ENCODE measurements at regions not wholly inside any gene's neighbourhood (a gene's known extent, or its start where the extent isn't known, plus 50 kb on each side); places are given as distances from the start of the nearest gene placed in this dataset.

DNA sequence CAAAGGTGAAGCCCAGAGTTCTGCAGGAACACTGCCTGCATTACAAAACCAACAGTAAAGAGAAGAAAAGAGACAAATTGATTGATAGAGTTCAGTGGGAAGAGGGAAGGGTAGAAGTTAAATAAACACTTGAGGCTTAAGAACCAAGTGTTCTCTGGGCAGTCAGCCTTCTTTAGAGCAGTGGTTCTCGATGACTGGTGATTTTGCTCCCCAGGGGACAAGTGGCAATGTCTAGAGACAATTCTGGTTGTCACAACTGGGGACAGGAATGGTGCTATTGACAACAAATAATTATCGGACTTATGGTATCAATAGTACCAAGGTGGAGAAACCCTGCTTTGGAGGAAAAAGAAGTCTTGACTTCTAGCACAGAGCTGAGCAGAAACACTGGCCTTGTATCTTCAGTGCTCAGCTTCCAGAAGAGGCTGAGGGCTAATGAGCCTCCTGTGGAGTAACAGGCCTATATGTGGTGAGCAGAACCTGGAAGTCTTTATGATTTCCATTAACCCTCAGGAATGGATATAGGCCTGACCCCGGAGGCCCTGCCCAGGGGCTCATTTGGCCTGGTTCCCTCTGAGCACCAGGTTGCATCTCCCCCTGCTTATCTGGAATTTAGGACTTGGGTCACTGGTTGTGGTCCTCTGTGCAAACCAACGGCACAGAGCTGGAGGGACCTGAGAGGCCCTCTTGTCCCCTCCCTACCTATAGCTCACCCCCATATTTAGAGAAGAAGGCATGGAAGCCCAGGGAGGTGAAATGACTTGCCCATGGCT, 204.6 kb upstream of the PWP1 start:
- in situ Hi-C loops (cut with MboI), result no loop called here
- POLR2A ChIA-PET, result interaction anchor here (0.7 kb wide), 1 partner anchor 14 kb away, joined by 3 read pairs; no protein-coding TSS in a partner anchor

DNA sequence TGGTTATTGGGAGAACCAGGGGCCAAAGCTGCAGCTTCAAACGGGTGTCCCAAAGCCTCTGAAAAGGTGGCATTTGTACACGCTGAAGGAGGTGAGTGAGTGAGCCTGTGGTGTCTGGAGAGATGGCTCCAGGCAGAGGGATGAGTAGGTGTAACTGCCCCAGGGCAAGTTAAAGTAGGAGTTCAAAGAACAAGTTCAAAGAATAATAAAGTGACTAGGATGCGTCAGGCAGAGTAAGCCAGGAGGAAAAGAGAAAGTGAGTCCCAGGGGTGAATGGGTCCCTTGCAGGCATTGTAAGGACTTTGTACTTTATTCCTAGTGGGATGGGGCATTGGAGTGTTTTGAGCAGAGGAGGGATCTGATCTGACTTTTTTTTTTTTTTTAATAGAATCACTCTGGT, 201.4 kb upstream of the PWP1 start:
- no peak for FAIRE-seq
- no peak for TF ChIP-seq HNRNPL (IDR thresholded peaks at IDR 0.05; ENCODE audit: low read depth, low read length)
- H3K36me3 ChIP-seq (ENCODE audit: control insufficient read depth, insufficient read depth, low read length), result no peaks in the 10 kb centered on the region
- no peaks in the 10 kb centered on the region for H3K4me1 ChIP-seq (replicated peaks in 1 of 2; ENCODE audit: control insufficient read depth in 2 of 2, insufficient read depth in 2 of 2, low read length in 2 of 2)
- H2AFZ ChIP-seq (ENCODE audit: low read depth, low read length), result no peak overlapping the region
- WGBS (ENCODE audit: insufficient coverage, low coverage, missing lambda C conversion rate), result 0% methylated on average over 3 of the region's 3 CpGs
- no peak overlapping the region for H3K4me3 ChIP-seq
- no TSS peak for BruUV-seq (replicated peaks)
- no peaks in the 10 kb centered on the region for H3K9me1 ChIP-seq (ENCODE audit: control insufficient read depth, insufficient read depth, low read length)
- no peak overlapping the region for H3K9ac ChIP-seq (ENCODE audit: insufficient read depth in 1 of 2, low read depth in 2 of 2, low read length in 2 of 2)
- ChIA-PET POLR2A (no interaction called here), CTCF (ENCODE audit: low intra/inter-chr PET ratio) (no interaction called here)
- in situ Hi-C loops (cut with MboI) (no loop called here), intact Hi-C loops (cut with micrococcal nuclease) (no loop called here)
- H3K27ac ChIP-seq (ENCODE audit: extremely low read depth, low read depth, low read length), result no peak overlapping the region
- H3K4me2 ChIP-seq (ENCODE audit: insufficient read depth, low read length), result no peak overlapping the region
- ATAC-seq, result no peak
- no peaks in the 10 kb centered on the region for H3K79me2 ChIP-seq (ENCODE audit: control insufficient read depth, insufficient read depth, low read length)
- H4K20me1 ChIP-seq (replicated peaks; ENCODE audit: control insufficient read depth, insufficient read depth, low read length), result no peaks in the 10 kb centered on the region; the same call in 1 of the 2 replicates
- no peaks in the 10 kb centered on the region for H3K9me3 ChIP-seq (replicated peaks; ENCODE audit: control insufficient read depth, insufficient read depth, low read depth, low read length)
- DNase-seq (ENCODE audit: extremely low read depth in 1 of 4, low spot score in 3 of 4), result no peak
- no peaks in the 10 kb centered on the region; a peak in 1 of 5 replicates for H3K27me3 ChIP-seq (ENCODE audit: control insufficient read depth in 2 of 2, insufficient read depth in 2 of 2, low read length in 2 of 2)

More for the DNA sequence above, 204.6 kb upstream of the PWP1 start:
- FAIRE-seq (no peak), ATAC-seq (no peak), DNase-seq (ENCODE audit: extremely low read depth in 1 of 4, low spot score in 3 of 4) (no peak)
- BruUV-seq (replicated peaks), result no TSS peak
- no peak overlapping the region for H3K9ac ChIP-seq (ENCODE audit: insufficient read depth in 1 of 2, low read depth in 2 of 2, low read length in 2 of 2)
- WGBS (ENCODE audit: insufficient coverage, low coverage, missing lambda C conversion rate), result 0% methylated on average over 4 of the region's 4 CpGs
- H3K4me1 ChIP-seq (replicated peaks in 1 of 2; ENCODE audit: control insufficient read depth in 2 of 2, insufficient read depth in 2 of 2, low read length in 2 of 2), result no peaks in the 10 kb centered on the region
- H3K9me1 ChIP-seq (ENCODE audit: control insufficient read depth, insufficient read depth, low read length), result no peaks in the 10 kb centered on the region
- no peaks in the 10 kb centered on the region for H3K36me3 ChIP-seq (ENCODE audit: control insufficient read depth, insufficient read depth, low read length)
- H3K4me3 ChIP-seq, result no peak overlapping the region
- intact Hi-C loops (cut with micrococcal nuclease), result no loop called here
- CTCF ChIA-PET (ENCODE audit: low intra/inter-chr PET ratio), result no interaction called here
- H3K4me2 ChIP-seq (ENCODE audit: insufficient read depth, low read length), result no peak overlapping the region
- no peak overlapping the region for H2AFZ ChIP-seq (ENCODE audit: low read depth, low read length)
- no peaks in the 10 kb centered on the region; a peak in 2 of 5 replicates for H3K27me3 ChIP-seq (ENCODE audit: control insufficient read depth in 2 of 2, insufficient read depth in 2 of 2, low read length in 2 of 2)
- no peaks in the 10 kb centered on the region; the same call in 1 of the 2 replicates for H4K20me1 ChIP-seq (replicated peaks; ENCODE audit: control insufficient read depth, insufficient read depth, low read length)
- H3K27ac ChIP-seq (ENCODE audit: extremely low read depth, low read depth, low read length), result no peak overlapping the region
- no peak for TF ChIP-seq HDAC6 (IDR thresholded peaks at IDR 0.05; ENCODE audit: low read depth, low read length)
- TF ChIP-seq HNRNPK (IDR thresholded peaks at IDR 0.05; ENCODE audit: low read depth, low read length, poor library complexity, severe bottlenecking), result no peak
- no peak for TF ChIP-seq FOXK2 (conservative IDR thresholded peaks at IDR 0.05 in 1 of 2, IDR thresholded peaks at IDR 0.05 in 1 of 2; ENCODE audit: low read depth in 2 of 2)
- no peak for TF ChIP-seq GABPB1 (CRISPR knock-in tag; IDR thresholded peaks at IDR 0.05)
- TF ChIP-seq ZNF274 (IDR thresholded peaks at IDR 0.05; ENCODE audit: borderline replicate concordance, low read depth, low read length), result no peak
- no peak for TF ChIP-seq HEY1 (CRISPR knock-in tag; IDR thresholded peaks at IDR 0.05; ENCODE audit: borderline replicate concordance)
- no peaks in the 10 kb centered on the region for H3K79me2 ChIP-seq (ENCODE audit: control insufficient read depth, insufficient read depth, low read length)
- H3K9me3 ChIP-seq (replicated peaks; ENCODE audit: control insufficient read depth, insufficient read depth, low read depth, low read length), result no peaks in the 10 kb centered on the region
